Spleen (tissue), 7 donors: ENCODE measurements at regions not wholly inside any gene's neighbourhood (a gene's known extent, or its start where the extent isn't known, plus 50 kb on each side); places are given as distances from the start of the nearest gene placed in this dataset.

Source experiments
- CTCF ChIP-seq, 11 experiments: fragments of 200-600 bp in 7 of 11; fragments of 450-650 bp in 4 of 11; sonication (generic) in 4 of 11; IDR thresholded peaks in 8 of 11; conservative IDR thresholded peaks in 3 of 11; 1 replicate in 7 of 11; 2 replicates in 4 of 11; pipeline versions ENCODE4 v1.4.0 to v1.8.0; 2016 to 2021; ENCODE audit warnings: antibody characterized with exemption in 11 of 11, inconsistent platforms in 4 of 11, mild to moderate bottlenecking in 1 of 11
- POLR2A ChIP-seq, 3 donors: fragments of 450-650 bp; IDR thresholded peaks; one replicate each; pipeline ENCODE4 v1.5.1; 2017; ENCODE audit warnings: antibody characterized with exemption in 3 of 3, mild to moderate bottlenecking in 1 of 3
- POLR2AphosphoS5 ChIP-seq, 3 donors: sonication (generic); formaldehyde crosslinking; IDR thresholded peaks; one replicate each; pipeline ENCODE4 v1.5.1; 2017; ENCODE audit warnings: antibody characterized with exemption in 3 of 3
- donor health status: DM: no; HTN: no; CAD: no; lungs with moderate emphysema.
- donor health status: DM: no; HTN: no; CAD: no.
- donor health status: DM: no; HTN: no; CAD: no.

- no peak for TF ChIP-seq CTCF (IDR thresholded peaks at IDR 0.05 in 8 of 11, conservative IDR thresholded peaks at IDR 0.05 in 3 of 11)
- TF ChIP-seq POLR2AphosphoS5 (IDR thresholded peaks at IDR 0.05), result no peak
- TF ChIP-seq POLR2A (IDR thresholded peaks at IDR 0.05), result no peak
Measured at GRCh38 chr3:166445865-166446264, 608.6 kb upstream of the BCHE start.
